CD14-positive monocyte (primary cell): ENCODE measurements at regions not wholly inside any gene's neighbourhood (a gene's known extent, or its start where the extent isn't known, plus 50 kb on each side); places are given as distances from the start of the nearest gene placed in this dataset.

Source experiments
- DNase-seq, 3 donors: peaks; one replicate each; pipeline ENCODE4 v3.0.0-alpha.2; 2011 to 2022
- H2AFZ ChIP-seq: 2 replicates; pipeline ENCODE4 v1.6.0; 2012; ENCODE audit warnings: mild to moderate bottlenecking, low read depth, low read length, inconsistent platforms; ENCODE audit not compliant: insufficient read depth, poor library complexity, severe bottlenecking
- H3K27ac ChIP-seq, 2 donors: 1 replicate in 1 of 2; 2 replicates in 1 of 2; pipeline ENCODE4 v1.5.1; 2012 to 2013; ENCODE audit warnings: low read length in 2 of 2, control low read depth in 1 of 2, inconsistent platforms in 1 of 2, low read depth in 1 of 2, mild to moderate bottlenecking in 1 of 2
- H3K27me3 ChIP-seq, 2 donors: one replicate each; pipeline versions ENCODE4 v1.6.0 to v1.6.1; 2011 to 2013; ENCODE audit warnings: low read length in 2 of 2; ENCODE audit not compliant: control insufficient read depth in 2 of 2, insufficient read depth in 2 of 2
- H3K36me3 ChIP-seq, 2 donors: replicated peaks in 1 of 2; 1 replicate in 1 of 2; 2 replicates in 1 of 2; pipeline versions ENCODE4 v1.5.1 to v1.6.1; 2012 to 2013; ENCODE audit warnings: low read length in 2 of 2, control low read depth in 1 of 2, inconsistent platforms in 1 of 2, mild to moderate bottlenecking in 1 of 2; ENCODE audit not compliant: insufficient read depth in 2 of 2, control insufficient read depth in 1 of 2
- H3K4me1 ChIP-seq, 2 donors: 1 replicate in 1 of 2; 2 replicates in 1 of 2; pipeline versions ENCODE4 v1.5.1 to v1.6.1; 2012 to 2013; ENCODE audit warnings: low read length in 2 of 2, control low read depth in 1 of 2, inconsistent platforms in 1 of 2, mild to moderate bottlenecking in 1 of 2, moderate library complexity in 1 of 2; ENCODE audit not compliant: insufficient read depth in 2 of 2, control insufficient read depth in 1 of 2
- H3K4me2 ChIP-seq: replicated peaks from 2 replicates; pipeline ENCODE3; 2012; ENCODE audit warnings: low read length, moderate library complexity, mild to moderate bottlenecking; ENCODE audit not compliant: poor library complexity, severe bottlenecking; ENCODE audit errors: extremely low read depth
- H3K4me3 ChIP-seq, 3 experiments: fragments of 200-600 bp in 1 of 3; sonication (generic) in 1 of 3; replicated peaks in 1 of 3; 1 replicate in 2 of 3; 2 replicates in 1 of 3; pipeline ENCODE4 v1.5.1; 2011 to 2013; ENCODE audit warnings: low read length in 3 of 3, mild to moderate bottlenecking in 3 of 3, control low read depth in 2 of 3, low read depth in 2 of 3, inconsistent platforms in 1 of 3, moderate library complexity in 1 of 3
- H3K79me2 ChIP-seq: 2 replicates; pipeline ENCODE4 v1.6.0; 2012; ENCODE audit warnings: mild to moderate bottlenecking, control low read depth, inconsistent platforms, low read length, moderate library complexity; ENCODE audit not compliant: insufficient read depth
- H3K9ac ChIP-seq: 2 replicates; pipeline ENCODE4 v1.6.0; 2017; ENCODE audit warnings: low read length, mild to moderate bottlenecking; ENCODE audit not compliant: insufficient read depth, poor library complexity, severe bottlenecking
- H3K9me3 ChIP-seq, 2 donors: replicated peaks in 1 of 2; 1 replicate in 1 of 2; 2 replicates in 1 of 2; pipeline versions ENCODE4 v1.5.1 to v1.6.1; 2012 to 2013; ENCODE audit warnings: low read length in 2 of 2, control low read depth in 1 of 2; ENCODE audit not compliant: control insufficient read depth in 1 of 2, insufficient read depth in 1 of 2
- H4K20me1 ChIP-seq: 2 replicates; pipeline ENCODE4 v1.6.0; 2012; ENCODE audit warnings: mild to moderate bottlenecking, low read length, control low read depth, moderate library complexity; ENCODE audit not compliant: insufficient read depth
- H3K27ac Mint-ChIP-seq, 7 donors: one replicate each; pipeline ENCODE4 v1.8.0; 2020; ENCODE audit warnings: mild to moderate bottlenecking in 7 of 7, mixed read lengths in 7 of 7, moderate library complexity in 6 of 7, inconsistent platforms in 2 of 7
- H3K27me3 Mint-ChIP-seq, 3 donors: one replicate each; pipeline ENCODE4 v1.8.0; 2021 to 2022; ENCODE audit warnings: low read depth in 3 of 3, mild to moderate bottlenecking in 3 of 3, mixed read lengths in 3 of 3, moderate library complexity in 3 of 3, inconsistent platforms in 1 of 3
- H3K36me3 Mint-ChIP-seq, 2 donors: one replicate each; pipeline ENCODE4 v1.8.0; 2020; ENCODE audit warnings: mixed read lengths in 2 of 2, inconsistent platforms in 1 of 2, mild to moderate bottlenecking in 1 of 2
- H3K4me1 Mint-ChIP-seq: one replicate; pipeline ENCODE4 v1.8.0; 2020; ENCODE audit warnings: mild to moderate bottlenecking, mixed read lengths
- H3K4me3 Mint-ChIP-seq, 2 donors: one replicate each; pipeline ENCODE4 v1.8.0; 2020; ENCODE audit warnings: mild to moderate bottlenecking in 2 of 2, mixed read lengths in 2 of 2, moderate library complexity in 1 of 2
- H3K9me3 Mint-ChIP-seq, 7 donors: one replicate each; pipeline ENCODE4 v1.8.0; 2020 to 2022; ENCODE audit warnings: mixed read lengths in 7 of 7, mild to moderate bottlenecking in 6 of 7, moderate library complexity in 6 of 7, inconsistent platforms in 2 of 7
- WGBS: methylation state at CpG from one replicate; pipeline ENCODE4 v1.1.5; 2013; ENCODE audit warnings: missing lambda C conversion rate; ENCODE audit not compliant: insufficient coverage; 5-methylcytosine and 5-hydroxymethylcytosine counted together
- intact Hi-C, 2 donors: fragments of 100-400 bp; cut with micrococcal nuclease; formaldehyde crosslinking; loops; one replicate each; pipeline versions ENCODE4 v1.15.0 to v1.15.1; 2023
- TF ChIP-seq, protein P1 (sequence below): fragments of 200-600 bp; IDR thresholded peaks from one replicate; pipeline ENCODE4 v1.8.0; 2022; ENCODE audit warnings: antibody characterized with exemption, mild to moderate bottlenecking

DNA sequence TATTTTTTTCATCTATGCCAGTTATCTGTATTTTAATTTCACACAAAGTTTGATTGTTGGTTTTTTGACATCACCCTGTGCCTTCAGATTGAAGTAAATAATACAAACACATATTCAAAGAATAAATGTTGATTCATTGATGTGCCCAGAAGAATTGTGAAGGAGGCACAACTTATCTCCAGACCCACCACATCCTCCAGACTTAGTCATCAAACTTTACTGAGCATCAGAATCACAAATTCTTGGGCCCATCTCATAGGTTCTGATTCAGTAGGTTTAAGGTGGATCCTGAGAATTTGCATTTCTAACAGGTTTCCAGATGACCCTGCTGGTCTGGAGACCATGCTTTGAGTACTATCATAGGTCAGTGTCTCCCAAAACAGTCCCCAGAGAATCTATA, 82.8 kb upstream of the PIK3C3 start:
- Histone ChIP-seq H3K9me3 (no peaks in the 10 kb centered on the region), H3K4me3 (no peak overlapping the region), H3K27ac (no peak overlapping the region), H3K4me1 (no peaks in the 10 kb centered on the region), H3K27me3 (no peaks in the 10 kb centered on the region), H2AFZ (no peak overlapping the region), H3K4me2 (no peak overlapping the region), H3K79me2 (no peaks in the 10 kb centered on the region), H3K36me3 (no peaks in the 10 kb centered on the region), H3K9ac (no peak overlapping the region), H4K20me1 (no peaks in the 10 kb centered on the region)
- Mint-ChIP-seq H3K4me1 (no peaks in the 10 kb centered on the region), H3K27me3 (peaks cover 0 to 4% (median 3%) of the 10 kb centered on the region in 3 donors), H3K27ac (no peak overlapping the region), H3K36me3 (no peaks in the 10 kb centered on the region), H3K9me3 (peaks cover 0 to 4% (median 2%) of the 10 kb centered on the region in 7 donors), H3K4me3 (no peak overlapping the region)
- TF ChIP-seq, protein P1, sequence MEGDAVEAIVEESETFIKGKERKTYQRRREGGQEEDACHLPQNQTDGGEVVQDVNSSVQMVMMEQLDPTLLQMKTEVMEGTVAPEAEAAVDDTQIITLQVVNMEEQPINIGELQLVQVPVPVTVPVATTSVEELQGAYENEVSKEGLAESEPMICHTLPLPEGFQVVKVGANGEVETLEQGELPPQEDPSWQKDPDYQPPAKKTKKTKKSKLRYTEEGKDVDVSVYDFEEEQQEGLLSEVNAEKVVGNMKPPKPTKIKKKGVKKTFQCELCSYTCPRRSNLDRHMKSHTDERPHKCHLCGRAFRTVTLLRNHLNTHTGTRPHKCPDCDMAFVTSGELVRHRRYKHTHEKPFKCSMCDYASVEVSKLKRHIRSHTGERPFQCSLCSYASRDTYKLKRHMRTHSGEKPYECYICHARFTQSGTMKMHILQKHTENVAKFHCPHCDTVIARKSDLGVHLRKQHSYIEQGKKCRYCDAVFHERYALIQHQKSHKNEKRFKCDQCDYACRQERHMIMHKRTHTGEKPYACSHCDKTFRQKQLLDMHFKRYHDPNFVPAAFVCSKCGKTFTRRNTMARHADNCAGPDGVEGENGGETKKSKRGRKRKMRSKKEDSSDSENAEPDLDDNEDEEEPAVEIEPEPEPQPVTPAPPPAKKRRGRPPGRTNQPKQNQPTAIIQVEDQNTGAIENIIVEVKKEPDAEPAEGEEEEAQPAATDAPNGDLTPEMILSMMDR = no peak
- intact Hi-C loops = no loop called here
- DNase-seq = no peak

GRCh38 chr18:41871229-41872000, 83.6 kb upstream of the PIK3C3 start:
- DNase-seq = no peak
- H3K4me2 ChIP-seq = no peak overlapping the region
- H3K9me3 ChIP-seq = no peaks in the 10 kb centered on the region
- H3K79me2 ChIP-seq = no peaks in the 10 kb centered on the region
- H2AFZ ChIP-seq = no peak overlapping the region
- intact Hi-C loops = no loop called here
- no peaks in the 10 kb centered on the region for H3K27me3 ChIP-seq
- H3K4me3 ChIP-seq = no peak overlapping the region
- H3K36me3 ChIP-seq = no peaks in the 10 kb centered on the region
- TF ChIP-seq, protein P1 = no peak
- no peaks in the 10 kb centered on the region for H4K20me1 ChIP-seq
- no peaks in the 10 kb centered on the region for H3K4me1 ChIP-seq
- no peak overlapping the region for H3K27ac ChIP-seq
- Mint-ChIP-seq H3K27ac (no peak overlapping the region), H3K36me3 (no peaks in the 10 kb centered on the region), H3K9me3 (peaks cover 0 to 8% (median 3%) of the 10 kb centered on the region in 7 donors), H3K4me1 (no peaks in the 10 kb centered on the region), H3K4me3 (no peak overlapping the region), H3K27me3 (peaks cover 0 to 6% (median 4%) of the 10 kb centered on the region in 3 donors)
- 40% methylated on average over 2 of the region's 7 CpGs for WGBS
- H3K9ac ChIP-seq = no peak overlapping the region
